ENCODE measurements at regions not wholly inside any gene's neighbourhood (a gene's known extent, or its start where the extent isn't known, plus 50 kb on each side); places are given as distances from the start of the nearest gene placed in this dataset.

- Histone ChIP-seq H3K27ac (ENCODE audit: low read depth, low read length) (no peak overlapping the region), H2AFZ (ENCODE audit: low read depth, low read length, severe bottlenecking) (no peak overlapping the region), H3K4me3 (ENCODE audit: insufficient read depth, low read length, poor library complexity, severe bottlenecking) (no peak overlapping the region), H3K4me2 (ENCODE audit: low read depth, low read length, poor library complexity, severe bottlenecking) (no peak overlapping the region), H3F3A (ENCODE audit: insufficient read depth) (no peaks in the 10 kb centered on the region), H4K20me1 (ENCODE audit: low read depth, low read length) (no peaks in the 10 kb centered on the region), H3K9ac (ENCODE audit: low read length) (no peak overlapping the region), H3K9me2 (replicated peaks; ENCODE audit: insufficient read depth, low read length) (no peaks in the 10 kb centered on the region), H3K79me2 (ENCODE audit: insufficient read depth, low read length) (no peaks in the 10 kb centered on the region), H3K36me3 (ENCODE audit: low read length) (no peaks in the 10 kb centered on the region), H3K9me3 (ENCODE audit: insufficient read depth, low read length) (no peaks in the 10 kb centered on the region), H3K27me3 (ENCODE audit: low read length) (no peaks in the 10 kb centered on the region)
- no peak for TF ChIP-seq EZH2phosphoT487 (conservative IDR thresholded peaks at IDR 0.05; ENCODE audit: low read length)
- TF ChIP-seq, protein P1, sequence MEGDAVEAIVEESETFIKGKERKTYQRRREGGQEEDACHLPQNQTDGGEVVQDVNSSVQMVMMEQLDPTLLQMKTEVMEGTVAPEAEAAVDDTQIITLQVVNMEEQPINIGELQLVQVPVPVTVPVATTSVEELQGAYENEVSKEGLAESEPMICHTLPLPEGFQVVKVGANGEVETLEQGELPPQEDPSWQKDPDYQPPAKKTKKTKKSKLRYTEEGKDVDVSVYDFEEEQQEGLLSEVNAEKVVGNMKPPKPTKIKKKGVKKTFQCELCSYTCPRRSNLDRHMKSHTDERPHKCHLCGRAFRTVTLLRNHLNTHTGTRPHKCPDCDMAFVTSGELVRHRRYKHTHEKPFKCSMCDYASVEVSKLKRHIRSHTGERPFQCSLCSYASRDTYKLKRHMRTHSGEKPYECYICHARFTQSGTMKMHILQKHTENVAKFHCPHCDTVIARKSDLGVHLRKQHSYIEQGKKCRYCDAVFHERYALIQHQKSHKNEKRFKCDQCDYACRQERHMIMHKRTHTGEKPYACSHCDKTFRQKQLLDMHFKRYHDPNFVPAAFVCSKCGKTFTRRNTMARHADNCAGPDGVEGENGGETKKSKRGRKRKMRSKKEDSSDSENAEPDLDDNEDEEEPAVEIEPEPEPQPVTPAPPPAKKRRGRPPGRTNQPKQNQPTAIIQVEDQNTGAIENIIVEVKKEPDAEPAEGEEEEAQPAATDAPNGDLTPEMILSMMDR (IDR thresholded peaks at IDR 0.05; ENCODE audit: insufficient read depth, low read length, poor library complexity, severe bottlenecking): no peak
Observed at GRCh38 chr6:47375426-47375825, 65.7 kb upstream of the TNFRSF21 start.

DNA sequence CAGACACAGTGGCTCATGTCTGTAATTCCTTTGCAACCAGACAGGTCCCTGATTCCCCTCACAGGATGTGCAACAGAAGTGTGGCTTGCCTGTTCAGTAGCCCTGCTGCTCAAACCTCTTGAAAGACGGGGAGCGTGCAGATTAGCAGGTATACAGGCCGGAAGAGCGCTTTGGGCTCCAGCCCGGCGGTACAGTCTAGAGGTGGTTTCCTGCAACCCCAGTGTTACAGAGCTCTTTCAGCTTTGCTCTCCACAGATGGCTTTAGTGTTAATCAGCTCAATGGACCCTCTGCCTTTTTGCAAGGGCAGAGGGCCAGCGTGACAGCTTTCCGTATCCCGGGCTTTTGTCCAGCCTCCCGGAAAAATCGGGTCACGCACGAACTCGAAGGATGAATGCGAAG, 67.2 kb upstream of the TNFRSF21 start:
- no peak overlapping the region for H3K27ac ChIP-seq (ENCODE audit: low read depth, low read length)
- H3K9ac ChIP-seq (ENCODE audit: low read length): no peak overlapping the region
- H3K9me2 ChIP-seq (replicated peaks; ENCODE audit: insufficient read depth, low read length): no peaks in the 10 kb centered on the region
- no peak for TF ChIP-seq EZH2phosphoT487 (conservative IDR thresholded peaks at IDR 0.05; ENCODE audit: low read length)
- TF ChIP-seq, protein P1 (IDR thresholded peaks at IDR 0.05; ENCODE audit: insufficient read depth, low read length, poor library complexity, severe bottlenecking): no peak
- H3K9me3 ChIP-seq (ENCODE audit: insufficient read depth, low read length): no peaks in the 10 kb centered on the region
- H3K36me3 ChIP-seq (ENCODE audit: low read length): no peaks in the 10 kb centered on the region
- H3K4me3 ChIP-seq (ENCODE audit: insufficient read depth, low read length, poor library complexity, severe bottlenecking): no peak overlapping the region
- no peaks in the 10 kb centered on the region for H4K20me1 ChIP-seq (ENCODE audit: low read depth, low read length)
- no peak overlapping the region for H3K4me2 ChIP-seq (ENCODE audit: low read depth, low read length, poor library complexity, severe bottlenecking)
- H3F3A ChIP-seq (ENCODE audit: insufficient read depth): no peaks in the 10 kb centered on the region
- H3K79me2 ChIP-seq (ENCODE audit: insufficient read depth, low read length): no peaks in the 10 kb centered on the region
- no peaks in the 10 kb centered on the region for H3K27me3 ChIP-seq (ENCODE audit: low read length)
- no peak overlapping the region for H2AFZ ChIP-seq (ENCODE audit: low read depth, low read length, severe bottlenecking)

DNA sequence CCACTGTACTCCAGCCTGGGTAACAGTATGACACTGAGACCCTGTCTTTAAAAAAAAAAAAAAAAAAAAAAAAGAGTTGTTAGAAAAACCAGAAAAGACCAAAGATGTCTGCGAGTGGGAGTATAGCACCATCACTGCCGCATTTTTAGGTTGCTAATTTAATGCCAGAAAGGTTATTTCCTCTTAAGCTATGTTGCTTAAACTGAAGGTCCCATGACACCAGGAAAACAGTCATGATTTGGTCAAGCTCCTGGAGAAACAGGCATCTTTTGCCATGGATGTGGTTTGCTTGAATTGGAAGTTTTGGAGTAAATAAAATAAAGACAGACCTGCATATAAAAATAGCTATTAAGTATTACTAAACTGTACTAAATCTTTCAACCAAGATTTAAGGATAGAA, 68.3 kb upstream of the TNFRSF21 start:
- TF ChIP-seq, protein P1 (IDR thresholded peaks at IDR 0.05; ENCODE audit: insufficient read depth, low read length, poor library complexity, severe bottlenecking): no peak
- no peak for TF ChIP-seq EZH2phosphoT487 (conservative IDR thresholded peaks at IDR 0.05; ENCODE audit: low read length)
- Histone ChIP-seq H3K9me3 (ENCODE audit: insufficient read depth, low read length) (no peaks in the 10 kb centered on the region), H3K9ac (ENCODE audit: low read length) (no peak overlapping the region), H3K9me2 (replicated peaks; ENCODE audit: insufficient read depth, low read length) (no peaks in the 10 kb centered on the region), H3K79me2 (ENCODE audit: insufficient read depth, low read length) (no peaks in the 10 kb centered on the region), H2AFZ (ENCODE audit: low read depth, low read length, severe bottlenecking) (no peak overlapping the region), H3K4me2 (ENCODE audit: low read depth, low read length, poor library complexity, severe bottlenecking) (no peak overlapping the region), H3K36me3 (ENCODE audit: low read length) (no peaks in the 10 kb centered on the region), H3K27ac (ENCODE audit: low read depth, low read length) (no peak overlapping the region), H3K27me3 (ENCODE audit: low read length) (no peaks in the 10 kb centered on the region), H4K20me1 (ENCODE audit: low read depth, low read length) (no peaks in the 10 kb centered on the region), H3K4me3 (ENCODE audit: insufficient read depth, low read length, poor library complexity, severe bottlenecking) (no peak overlapping the region), H3F3A (ENCODE audit: insufficient read depth) (no peaks in the 10 kb centered on the region)

Measured in SU-DHL-6 (cell line).